ENCODE measurements at regions not wholly inside any gene's neighbourhood (a gene's known extent, or its start where the extent isn't known, plus 50 kb on each side); places are given as distances from the start of the nearest gene placed in this dataset.
"Not testable (repeated sequence)": the region's sequence is repeated elsewhere in the genome, so short reads cannot be mapped to it uniquely, and the experiment has no call there.

GRCh38 chr5:176018598-176018997, 50.5 kb upstream of the THOC3 start:
- not testable (repeated sequence) for H3K27me3 Mint-ChIP-seq; ATAC-seq (replicated peaks); H3K4me1 Mint-ChIP-seq; H3K36me3 Mint-ChIP-seq (ENCODE audit: low read depth); H3K9me3 Mint-ChIP-seq; H3K27ac Mint-ChIP-seq; H3K4me3 Mint-ChIP-seq

- not testable (repeated sequence) for H3K36me3 Mint-ChIP-seq (ENCODE audit: low read depth); ATAC-seq (replicated peaks)
Measured at GRCh38 chr5:176020852-176021251, 52.7 kb upstream of the THOC3 start.

GRCh38 chr5:176023535-176023934, 55.4 kb upstream of the THOC3 start:
- not testable (repeated sequence) for H3K9me3 Mint-ChIP-seq; H3K27me3 Mint-ChIP-seq; H3K4me1 Mint-ChIP-seq; H3K27ac Mint-ChIP-seq; H3K36me3 Mint-ChIP-seq (ENCODE audit: low read depth); ATAC-seq (replicated peaks); H3K4me3 Mint-ChIP-seq

More at GRCh38 chr5:176020852-176021251, 52.7 kb upstream of the THOC3 start:
- H3K4me1 Mint-ChIP-seq, H3K4me3 Mint-ChIP-seq, H3K27ac Mint-ChIP-seq, H3K9me3 Mint-ChIP-seq, H3K27me3 Mint-ChIP-seq: not testable (repeated sequence)

- not testable (repeated sequence) for H3K4me3 Mint-ChIP-seq; H3K36me3 Mint-ChIP-seq (ENCODE audit: low read depth); H3K27ac Mint-ChIP-seq; H3K4me1 Mint-ChIP-seq; H3K9me3 Mint-ChIP-seq; H3K27me3 Mint-ChIP-seq
- peak; percentile 6 for ATAC-seq (replicated peaks)
Measured at GRCh38 chr5:176029445-176029844, 61.3 kb upstream of the THOC3 start.

- not testable (repeated sequence) for H3K36me3 Mint-ChIP-seq (ENCODE audit: low read depth); H3K4me3 Mint-ChIP-seq
- peak; percentile 45 for ATAC-seq (replicated peaks)
Measured at GRCh38 chr5:176030361-176031117, 62.4 kb upstream of the THOC3 start.

GRCh38 chr5:176031118-176031510, 63.0 kb upstream of the THOC3 start:
- not testable (repeated sequence) for H3K9me3 Mint-ChIP-seq; H3K4me1 Mint-ChIP-seq; H3K36me3 Mint-ChIP-seq (ENCODE audit: low read depth); H3K4me3 Mint-ChIP-seq; H3K27me3 Mint-ChIP-seq; H3K27ac Mint-ChIP-seq
- peak; percentile 37 for ATAC-seq (replicated peaks)

More at GRCh38 chr5:176030361-176031117, 62.4 kb upstream of the THOC3 start:
- not testable (repeated sequence) for H3K4me1 Mint-ChIP-seq, H3K27ac Mint-ChIP-seq, H3K27me3 Mint-ChIP-seq, H3K9me3 Mint-ChIP-seq

GRCh38 chr5:176033186-176033585, 65.1 kb upstream of the THOC3 start:
- not testable (repeated sequence) for ATAC-seq (replicated peaks); H3K36me3 Mint-ChIP-seq (ENCODE audit: low read depth); H3K27me3 Mint-ChIP-seq; H3K9me3 Mint-ChIP-seq; H3K27ac Mint-ChIP-seq; H3K4me3 Mint-ChIP-seq
- peaks cover 17% of the 10 kb centered on the region for H3K4me1 Mint-ChIP-seq

GRCh38 chr5:176034407-176035200, 66.5 kb upstream of the THOC3 start:
- peak; percentile 88 for ATAC-seq (replicated peaks)
- not testable (repeated sequence) for H3K27ac Mint-ChIP-seq; H3K36me3 Mint-ChIP-seq (ENCODE audit: low read depth)

GRCh38 chr5:176035201-176035530, 67.1 kb upstream of the THOC3 start:
- not testable (repeated sequence) for ATAC-seq (replicated peaks); H3K9me3 Mint-ChIP-seq; H3K27ac Mint-ChIP-seq; H3K27me3 Mint-ChIP-seq; H3K36me3 Mint-ChIP-seq (ENCODE audit: low read depth)
- peaks cover 24% of the 10 kb centered on the region for H3K4me1 Mint-ChIP-seq
- H3K4me3 Mint-ChIP-seq, result peak overlapping the region; percentile 51

More at GRCh38 chr5:176034407-176035200, 66.5 kb upstream of the THOC3 start:
- H3K4me3 Mint-ChIP-seq, result peak overlapping the region; percentile 51
- H3K4me1 Mint-ChIP-seq, result peaks cover 22% of the 10 kb centered on the region
- H3K27me3 Mint-ChIP-seq, H3K9me3 Mint-ChIP-seq: not testable (repeated sequence)

- peak overlapping the region; percentile 81 for H3K27ac Mint-ChIP-seq
- H3K4me3 Mint-ChIP-seq, result peak overlapping the region; percentile 63
Measured at GRCh38 chr5:176035816-176036308, 67.7 kb upstream of the THOC3 start.

GRCh38 chr5:176036391-176036790, 68.3 kb upstream of the THOC3 start:
- Mint-ChIP-seq H3K4me3 (peak overlapping the region; percentile 63), H3K4me1 (peaks cover 29% of the 10 kb centered on the region), H3K27ac (peak overlapping the region; percentile 81)
- H3K27me3 Mint-ChIP-seq; ATAC-seq (replicated peaks); H3K9me3 Mint-ChIP-seq; H3K36me3 Mint-ChIP-seq (ENCODE audit: low read depth): not testable (repeated sequence)

More at GRCh38 chr5:176035816-176036308, 67.7 kb upstream of the THOC3 start:
- not testable (repeated sequence) for H3K27me3 Mint-ChIP-seq; H3K36me3 Mint-ChIP-seq (ENCODE audit: low read depth); H3K9me3 Mint-ChIP-seq; ATAC-seq (replicated peaks)
- H3K4me1 Mint-ChIP-seq, result peaks cover 29% of the 10 kb centered on the region

- Mint-ChIP-seq H3K27ac (peak overlapping the region; percentile 81), H3K4me3 (peak overlapping the region; percentile 63), H3K4me1 (peaks cover 31% of the 10 kb centered on the region)
- not testable (repeated sequence) for ATAC-seq (replicated peaks); H3K9me3 Mint-ChIP-seq; H3K36me3 Mint-ChIP-seq (ENCODE audit: low read depth); H3K27me3 Mint-ChIP-seq
Measured at GRCh38 chr5:176037190-176037589, 69.1 kb upstream of the THOC3 start.

- peak overlapping the region; percentile 59 for H3K27ac Mint-ChIP-seq
- ATAC-seq (replicated peaks); H3K36me3 Mint-ChIP-seq (ENCODE audit: low read depth); H3K27me3 Mint-ChIP-seq; H3K9me3 Mint-ChIP-seq: not testable (repeated sequence)
- peaks cover 34% of the 10 kb centered on the region for H3K4me1 Mint-ChIP-seq
- H3K4me3 Mint-ChIP-seq, result peak overlapping the region; percentile 63
Measured at GRCh38 chr5:176040105-176040801, 72.1 kb upstream of the THOC3 start.

GRCh38 chr5:176041248-176041994, 73.3 kb upstream of the THOC3 start:
- not testable (repeated sequence) for H3K27me3 Mint-ChIP-seq; H3K36me3 Mint-ChIP-seq (ENCODE audit: low read depth); H3K9me3 Mint-ChIP-seq; ATAC-seq (replicated peaks)
- Mint-ChIP-seq H3K4me1 (peaks cover 28% of the 10 kb centered on the region), H3K4me3 (peak overlapping the region; percentile 44), H3K27ac (peak overlapping the region; percentile 60)

Measured in activated T-helper 17 cell treated with anti-CD3 and anti-CD28 coated beads, Interleukin-2, amount 50 U/mL, for 72 hours (primary cell).